ENCODE measurements at regions not wholly inside any gene's neighbourhood (a gene's known extent, or its start where the extent isn't known, plus 50 kb on each side); places are given as distances from the start of the nearest gene placed in this dataset.

DNA sequence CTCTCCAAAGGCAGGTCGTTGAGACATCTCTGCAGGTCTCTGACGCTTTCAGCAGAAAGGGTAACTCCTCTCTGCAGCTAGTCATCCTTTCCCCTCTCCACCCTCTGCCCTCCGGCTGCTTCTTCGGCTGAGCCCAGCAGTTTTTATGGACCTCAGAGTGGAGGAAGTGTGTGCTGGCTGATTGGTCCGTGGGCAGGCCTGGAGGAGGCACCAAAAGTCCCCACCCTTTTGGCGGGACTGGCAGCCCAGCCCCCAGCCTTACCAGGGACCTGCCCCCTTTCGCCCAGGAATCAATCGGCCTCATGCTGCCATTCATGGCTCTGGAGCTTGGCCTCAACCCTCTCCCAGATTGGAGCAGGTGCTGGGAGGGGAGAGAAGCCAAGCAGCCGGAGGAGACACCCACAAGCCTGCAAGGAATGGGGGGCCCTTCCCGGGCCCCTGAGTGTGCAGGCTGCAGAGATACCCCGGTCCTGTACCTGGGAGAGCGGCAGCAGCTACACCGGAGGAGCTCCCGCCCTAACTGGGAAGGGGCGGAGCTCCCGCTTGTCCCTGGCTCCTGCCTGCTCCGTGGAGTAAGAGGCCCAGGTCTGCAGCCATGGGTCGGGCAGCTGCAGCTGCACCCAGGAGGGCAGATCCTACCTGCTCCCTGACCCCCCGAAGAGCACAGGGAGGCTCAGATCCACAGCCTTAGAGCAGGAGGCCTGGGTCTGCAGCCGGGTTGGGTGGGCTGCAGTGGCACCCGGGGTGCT, 170.3 kb upstream of the SOX4 start:
- 81% methylated on average over 16 of the region's 21 CpGs for WGBS

DNA sequence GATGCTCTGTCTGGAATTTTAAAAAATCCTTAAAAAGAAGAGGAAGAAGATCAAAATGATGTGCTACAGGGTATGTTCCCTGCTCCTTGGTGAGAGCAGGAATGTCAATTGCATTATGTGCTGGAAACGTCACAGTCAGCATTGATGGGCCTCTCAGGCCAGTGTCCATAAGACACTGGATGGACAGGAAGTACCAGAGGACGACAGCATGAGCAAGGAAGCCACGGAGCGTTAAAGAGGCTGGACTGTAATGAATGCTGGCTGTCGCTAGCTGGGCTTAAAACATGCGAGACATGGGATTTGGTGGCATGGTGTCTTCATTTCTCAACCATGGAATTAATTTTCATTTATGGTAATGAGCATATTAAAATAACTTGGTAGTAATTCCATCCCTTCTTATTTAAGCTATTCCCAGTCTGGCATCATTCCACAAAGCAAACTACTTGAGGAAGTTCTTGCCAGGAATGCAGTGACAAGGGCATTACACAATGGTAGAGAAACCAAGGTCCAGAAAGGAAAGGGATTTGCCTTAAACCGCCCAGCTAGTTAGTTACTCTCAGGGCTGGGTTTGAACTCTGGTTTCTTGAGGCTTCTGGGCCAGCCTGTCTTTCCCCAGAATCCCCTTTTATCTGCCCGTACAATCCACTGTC, 166.6 kb upstream of the SOX4 start:
- no peak for TF ChIP-seq EP300 (IDR thresholded peaks at IDR 0.05)
- TF ChIP-seq POLR2A (IDR thresholded peaks at IDR 0.05) = no peak
- TF ChIP-seq POLR2AphosphoS5 (IDR thresholded peaks at IDR 0.05) = no peak
- Histone ChIP-seq H3K4me3 (no peak overlapping the region), H3K36me3 (no peaks in the 10 kb centered on the region), H3K4me1 (no peaks in the 10 kb centered on the region), H3K9me3 (no peaks in the 10 kb centered on the region), H3K27ac (no peak overlapping the region), H3K27me3 (no peaks in the 10 kb centered on the region)
- no peak for DNase-seq (ENCODE audit: low spot score in 2 of 2)
- WGBS = 76% methylated on average over 8 of the region's 8 CpGs

More for the DNA sequence above, 170.3 kb upstream of the SOX4 start:
- no peak for TF ChIP-seq POLR2AphosphoS5 (IDR thresholded peaks at IDR 0.05)
- TF ChIP-seq POLR2A (IDR thresholded peaks at IDR 0.05) = no peak
- TF ChIP-seq, protein P1, sequence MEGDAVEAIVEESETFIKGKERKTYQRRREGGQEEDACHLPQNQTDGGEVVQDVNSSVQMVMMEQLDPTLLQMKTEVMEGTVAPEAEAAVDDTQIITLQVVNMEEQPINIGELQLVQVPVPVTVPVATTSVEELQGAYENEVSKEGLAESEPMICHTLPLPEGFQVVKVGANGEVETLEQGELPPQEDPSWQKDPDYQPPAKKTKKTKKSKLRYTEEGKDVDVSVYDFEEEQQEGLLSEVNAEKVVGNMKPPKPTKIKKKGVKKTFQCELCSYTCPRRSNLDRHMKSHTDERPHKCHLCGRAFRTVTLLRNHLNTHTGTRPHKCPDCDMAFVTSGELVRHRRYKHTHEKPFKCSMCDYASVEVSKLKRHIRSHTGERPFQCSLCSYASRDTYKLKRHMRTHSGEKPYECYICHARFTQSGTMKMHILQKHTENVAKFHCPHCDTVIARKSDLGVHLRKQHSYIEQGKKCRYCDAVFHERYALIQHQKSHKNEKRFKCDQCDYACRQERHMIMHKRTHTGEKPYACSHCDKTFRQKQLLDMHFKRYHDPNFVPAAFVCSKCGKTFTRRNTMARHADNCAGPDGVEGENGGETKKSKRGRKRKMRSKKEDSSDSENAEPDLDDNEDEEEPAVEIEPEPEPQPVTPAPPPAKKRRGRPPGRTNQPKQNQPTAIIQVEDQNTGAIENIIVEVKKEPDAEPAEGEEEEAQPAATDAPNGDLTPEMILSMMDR (IDR thresholded peaks at IDR 0.05) = no peak
- TF ChIP-seq EP300 (IDR thresholded peaks at IDR 0.05) = no peak
- no peaks in the 10 kb centered on the region for H3K27me3 ChIP-seq
- H3K4me1 ChIP-seq = no peaks in the 10 kb centered on the region
- no peaks in the 10 kb centered on the region for H3K36me3 ChIP-seq
- DNase-seq (ENCODE audit: low spot score in 2 of 2) = no peak
- no peak overlapping the region for H3K27ac ChIP-seq
- H3K4me3 ChIP-seq = no peak overlapping the region
- no peaks in the 10 kb centered on the region for H3K9me3 ChIP-seq

DNA sequence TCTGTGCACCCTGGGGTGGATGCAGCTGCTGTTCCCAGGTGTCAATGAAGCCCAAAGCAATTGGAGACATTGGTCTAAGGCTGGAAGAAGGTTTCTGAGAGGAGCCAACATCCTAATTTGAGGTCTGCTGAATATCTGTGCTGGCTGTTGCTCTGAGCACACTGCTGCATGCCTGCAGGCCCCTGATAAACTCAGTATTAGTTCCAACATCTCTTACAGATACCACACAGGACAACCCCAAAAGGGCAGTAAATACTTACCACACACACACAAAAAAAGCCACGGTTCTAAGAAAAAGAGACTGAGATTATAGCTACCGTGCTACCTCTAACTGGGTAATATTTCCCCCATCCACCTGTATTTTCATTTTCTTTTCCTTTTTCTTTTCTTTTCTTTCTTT, 164.3 kb upstream of the SOX4 start:
- Histone ChIP-seq H3K4me3 (no peak overlapping the region), H3K27me3 (no peaks in the 10 kb centered on the region), H3K9me3 (no peaks in the 10 kb centered on the region), H3K27ac (no peak overlapping the region), H3K4me1 (no peaks in the 10 kb centered on the region), H3K36me3 (no peaks in the 10 kb centered on the region)
- no peak for DNase-seq (ENCODE audit: low spot score in 2 of 2)
- 93% methylated on average over 2 of the region's 2 CpGs for WGBS
- TF ChIP-seq POLR2AphosphoS5 (IDR thresholded peaks at IDR 0.05) = no peak
- TF ChIP-seq POLR2A (IDR thresholded peaks at IDR 0.05) = no peak
- no peak for TF ChIP-seq EP300 (IDR thresholded peaks at IDR 0.05)
- TF ChIP-seq, protein P1 (IDR thresholded peaks at IDR 0.05) = no peak

DNA sequence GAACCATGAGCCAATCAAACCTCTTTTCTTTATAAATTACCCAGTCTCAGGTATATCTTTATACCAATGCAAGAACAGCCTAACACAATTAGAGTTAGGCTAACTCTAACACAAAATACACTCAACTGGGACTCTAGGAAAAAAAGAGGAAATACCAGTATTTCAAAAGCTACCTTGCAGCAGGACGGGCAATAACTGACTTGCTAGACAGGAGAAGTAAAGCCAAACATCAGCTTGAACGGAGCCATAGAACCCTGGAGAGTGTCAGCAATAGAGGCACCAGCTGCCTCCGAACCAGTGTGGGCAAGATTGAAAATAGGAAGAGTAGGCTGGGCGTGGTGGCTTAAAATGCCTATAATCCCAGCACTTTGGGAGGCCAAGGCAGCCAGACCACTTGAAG, 162.0 kb upstream of the SOX4 start:
- Histone ChIP-seq H3K36me3 (no peaks in the 10 kb centered on the region), H3K9me3 (no peaks in the 10 kb centered on the region), H3K4me1 (no peaks in the 10 kb centered on the region), H3K27me3 (no peaks in the 10 kb centered on the region), H3K4me3 (no peak overlapping the region), H3K27ac (no peak overlapping the region)
- 87% methylated on average over 4 of the region's 4 CpGs for WGBS
- DNase-seq (ENCODE audit: low spot score in 2 of 2) = no peak
- TF ChIP-seq, protein P1 (IDR thresholded peaks at IDR 0.05) = no peak
- TF ChIP-seq EP300 (IDR thresholded peaks at IDR 0.05) = no peak
- TF ChIP-seq POLR2A (IDR thresholded peaks at IDR 0.05) = no peak
- TF ChIP-seq POLR2AphosphoS5 (IDR thresholded peaks at IDR 0.05) = no peak

DNA sequence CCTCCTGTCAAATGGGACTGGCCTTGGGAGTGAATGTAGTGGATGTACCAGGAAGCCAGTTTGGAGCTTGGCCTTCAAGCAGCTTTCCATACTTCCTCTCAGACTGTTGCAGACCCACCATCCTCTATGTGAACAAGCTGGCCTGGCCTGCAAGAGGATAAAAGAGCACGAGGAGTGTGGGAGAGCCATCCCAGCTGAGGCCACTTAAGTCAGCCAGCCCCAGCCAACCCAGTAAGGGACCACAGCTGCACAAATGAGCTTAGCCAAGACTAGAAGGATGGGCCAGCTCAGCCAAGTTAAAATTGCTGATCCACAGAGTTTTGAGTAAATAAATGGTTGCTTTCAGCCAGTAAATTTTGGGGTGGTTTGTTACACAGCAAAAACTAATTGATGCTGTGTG, 156.9 kb upstream of the SOX4 start:
- H3K9me3 ChIP-seq = no peaks in the 10 kb centered on the region
- 36% methylated on average over 1 of the region's 1 CpG for WGBS
- TF ChIP-seq POLR2A (IDR thresholded peaks at IDR 0.05) (no peak), EP300 (IDR thresholded peaks at IDR 0.05) (no peak), POLR2AphosphoS5 (IDR thresholded peaks at IDR 0.05) (no peak)
- TF ChIP-seq, protein P1 (IDR thresholded peaks at IDR 0.05) = no peak
- DNase-seq (ENCODE audit: low spot score in 2 of 2) = no peak
- no peak overlapping the region for H3K27ac ChIP-seq
- no peaks in the 10 kb centered on the region for H3K36me3 ChIP-seq
- H3K27me3 ChIP-seq = no peaks in the 10 kb centered on the region
- H3K4me1 ChIP-seq = no peaks in the 10 kb centered on the region
- no peak overlapping the region for H3K4me3 ChIP-seq
